NCI-H2227 treated with DMSO at 0.1 percent for 48 hours (cell line): ENCODE measurements at regions not wholly inside any gene's neighbourhood (a gene's known extent, or its start where the extent isn't known, plus 50 kb on each side); places are given as distances from the start of the nearest gene placed in this dataset.

Experiments used
- DNase-seq: peaks from one replicate; lab custom pipeline; 2025; lab: John Stamatoyannopoulos, UW

GRCh38 chr9:115943431-115944165 is 210.0 kb upstream of the PAPPA start:
- no peak for DNase-seq

- DNase-seq, result no peak
Observed at GRCh38 chr9:115944166-115944948, 209.2 kb upstream of the PAPPA start.

GRCh38 chr9:115945009-115945431 is 208.6 kb upstream of the PAPPA start:
- no peak for DNase-seq

GRCh38 chr9:115946530-115946929 is 207.1 kb upstream of the PAPPA start:
- DNase-seq, result no peak

- no peak for DNase-seq
Observed at GRCh38 chr9:115951977-115952376, 201.6 kb upstream of the PAPPA start.

GRCh38 chr9:115952430-115953292 is 200.9 kb upstream of the PAPPA start:
- no peak for DNase-seq

GRCh38 chr9:115956371-115956770 is 197.2 kb upstream of the PAPPA start:
- DNase-seq, result no peak

GRCh38 chr9:115957585-115957984 is 196.0 kb upstream of the PAPPA start:
- no peak for DNase-seq

- no peak for DNase-seq
Observed at GRCh38 chr9:115964710-115965347, 188.8 kb upstream of the PAPPA start.

- DNase-seq, result no peak
Observed at GRCh38 chr9:115966660-115967059, 186.9 kb upstream of the PAPPA start.

- DNase-seq, result no peak
Observed at GRCh38 chr9:115969096-115969495, 184.5 kb upstream of the PAPPA start.

- no peak for DNase-seq
Observed at GRCh38 chr9:115972362-115972761, 181.2 kb upstream of the PAPPA start.

- DNase-seq, result no peak
Observed at GRCh38 chr9:115972843-115973595, 180.6 kb upstream of the PAPPA start.

- no peak for DNase-seq
Observed at GRCh38 chr9:115976781-115977180, 176.8 kb upstream of the PAPPA start.

GRCh38 chr9:115978091-115978490 is 175.5 kb upstream of the PAPPA start:
- DNase-seq, result no peak

- no peak for DNase-seq
Observed at GRCh38 chr9:115978659-115979096, 174.9 kb upstream of the PAPPA start.

GRCh38 chr9:115980054-115980453 is 173.5 kb upstream of the PAPPA start:
- no peak for DNase-seq

GRCh38 chr9:115980502-115980901 is 173.1 kb upstream of the PAPPA start:
- DNase-seq, result no peak

- no peak for DNase-seq
Observed at GRCh38 chr9:115980976-115981375, 172.6 kb upstream of the PAPPA start.

GRCh38 chr9:115983366-115983765 is 170.2 kb upstream of the PAPPA start:
- no peak for DNase-seq

GRCh38 chr9:115985657-115986056 is 167.9 kb upstream of the PAPPA start:
- no peak for DNase-seq
